HS-27A (cell line): ENCODE measurements at regions not wholly inside any gene's neighbourhood (a gene's known extent, or its start where the extent isn't known, plus 50 kb on each side); places are given as distances from the start of the nearest gene placed in this dataset.
A peak's percentile ranks its signal among the peaks of the same experiment; 100 is the strongest.
"Not testable (repeated sequence)": the region's sequence is repeated elsewhere in the genome, so short reads cannot be mapped to it uniquely, and the experiment has no call there.

Experiments
- DNase-seq: peaks from one replicate; pipeline ENCODE4 v3.0.0-alpha.2; 2012; ENCODE audit warnings: low read depth, missing footprints

DNA sequence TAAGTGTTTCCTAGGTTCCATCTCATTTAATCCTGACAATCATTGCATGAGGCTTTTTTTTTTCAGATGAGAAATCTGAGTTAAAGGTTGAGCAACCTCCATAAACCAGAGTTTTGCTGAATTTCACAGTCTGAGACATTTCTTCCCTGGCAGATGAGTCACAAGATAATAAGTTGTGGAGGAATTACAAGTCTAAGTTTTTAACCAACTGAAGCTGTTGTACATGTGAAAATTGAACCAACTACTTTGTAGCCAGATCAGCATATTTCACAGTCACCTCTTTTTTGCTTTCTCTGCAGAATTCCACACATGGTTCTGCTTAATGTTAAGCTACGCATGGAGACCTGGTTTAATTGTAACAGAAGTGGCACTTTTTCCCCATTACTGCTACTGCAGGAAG lies 765.6 kb downstream of the CDH11 start:
- DNase-seq, result peak; percentile 51

DNA sequence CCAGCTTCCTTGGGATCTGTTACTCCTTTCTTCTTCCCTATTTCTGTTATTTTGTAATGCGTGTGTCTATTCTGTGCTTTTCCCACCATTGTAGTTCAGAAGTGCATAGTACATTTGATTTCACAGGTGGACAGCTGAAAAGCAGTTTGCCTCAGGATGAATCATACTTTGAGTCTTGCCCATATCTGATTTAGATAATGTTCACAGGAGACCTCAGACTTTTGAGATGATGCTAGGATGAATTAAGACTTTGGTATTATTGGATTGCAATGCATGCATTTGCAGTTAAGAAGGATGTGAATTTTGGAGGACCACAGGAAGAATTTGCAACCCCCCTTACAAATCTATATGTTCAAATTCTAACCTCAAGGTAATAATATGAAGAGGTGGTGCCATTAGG lies 769.6 kb downstream of the CDH11 start:
- no peak for DNase-seq

DNA sequence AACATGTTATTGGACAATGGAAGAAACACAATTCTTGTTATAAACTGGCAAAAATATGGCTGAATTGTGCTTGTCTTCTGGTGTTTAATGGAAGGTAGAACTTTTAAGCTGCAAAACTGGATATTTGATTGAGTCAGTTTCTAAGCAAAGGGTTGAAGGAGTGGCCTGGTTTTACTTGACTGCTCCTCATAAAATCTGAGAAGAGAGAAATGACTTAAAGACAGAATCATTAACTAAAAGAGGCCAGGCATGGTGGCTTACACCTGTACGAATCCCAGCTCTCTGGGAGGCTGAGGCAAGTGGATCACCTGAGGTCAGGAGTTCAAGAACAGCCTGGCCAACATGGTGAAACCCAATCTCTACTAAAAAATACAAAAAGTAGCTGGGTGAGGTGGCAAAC lies 770.7 kb downstream of the CDH11 start:
- no peak for DNase-seq

DNA sequence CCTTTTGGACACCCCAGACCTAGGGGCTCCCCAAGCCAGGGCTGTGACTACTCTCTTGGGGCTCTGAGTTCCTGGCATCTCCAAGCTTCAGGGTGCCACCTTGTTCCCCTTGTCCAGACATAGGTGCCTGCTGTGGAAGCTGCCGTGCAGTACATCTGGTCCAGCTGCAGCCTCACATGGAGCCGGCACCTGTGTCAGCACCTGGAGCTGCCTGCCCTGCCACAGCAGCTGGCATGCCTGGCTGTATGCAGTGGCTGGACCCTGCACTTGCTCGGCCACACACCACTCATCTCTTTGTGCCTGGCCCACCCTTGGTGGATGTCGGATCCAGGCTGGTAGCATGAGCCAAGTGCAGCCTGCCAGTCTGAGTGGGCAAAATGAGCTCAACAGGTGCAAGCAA lies 775.8 kb downstream of the CDH11 start:
- DNase-seq, result no peak

DNA sequence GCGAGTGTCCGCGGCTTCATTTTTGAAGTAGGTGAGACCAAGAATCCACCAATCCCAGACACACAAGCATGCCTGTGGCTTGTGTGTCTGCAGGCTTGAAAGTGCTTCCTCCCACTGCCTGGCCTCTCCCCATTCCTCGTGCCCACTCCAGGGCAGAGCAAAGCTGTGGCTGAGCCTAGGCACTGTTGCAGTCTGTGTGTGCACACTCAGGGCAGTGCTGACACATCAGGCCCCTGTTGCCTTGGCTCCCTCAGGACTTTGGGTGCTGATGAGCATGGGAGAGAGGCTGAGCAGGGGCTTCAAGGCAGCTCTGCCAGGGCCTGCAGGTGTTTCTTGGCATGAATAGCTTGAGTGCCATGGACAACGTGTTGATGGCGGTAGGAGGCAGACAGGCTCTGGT lies 776.7 kb downstream of the CDH11 start:
- no peak for DNase-seq

DNA sequence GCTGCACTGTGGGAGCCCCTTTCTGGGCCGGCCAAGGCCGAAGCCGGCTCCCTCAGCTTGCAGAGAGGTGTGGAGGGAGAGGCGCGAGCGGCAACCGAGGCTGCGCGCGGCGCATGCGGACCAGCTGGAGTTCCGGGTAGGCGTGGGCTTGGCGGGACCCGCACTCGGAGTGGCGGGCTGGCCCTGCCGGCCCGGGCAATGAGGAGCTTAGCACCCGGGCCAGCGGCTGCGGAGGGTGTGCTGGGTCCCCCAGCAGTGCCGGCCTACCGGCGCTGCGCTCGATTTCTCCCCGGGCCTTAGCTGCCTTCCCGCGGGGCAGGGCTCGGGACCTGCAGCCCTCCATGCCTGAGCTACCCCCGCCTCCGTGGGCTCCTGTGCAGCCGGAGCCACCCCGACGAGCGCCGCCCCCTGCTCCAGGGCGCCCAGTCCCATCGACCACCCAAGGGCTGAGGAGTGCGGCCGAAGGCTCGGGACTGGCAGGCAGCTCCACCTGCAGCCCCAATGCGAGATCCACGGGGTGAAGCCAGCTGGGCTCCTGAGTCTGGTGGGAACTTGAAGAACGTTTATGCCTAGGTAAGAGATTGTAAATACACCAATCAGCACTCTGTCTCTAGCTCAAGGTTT lies 777.9 kb downstream of the CDH11 start:
- not testable (repeated sequence) for DNase-seq

GRCh38 chr16:64343061-64343819 lies 778.6 kb downstream of the CDH11 start:
- DNase-seq, result no peak

DNA sequence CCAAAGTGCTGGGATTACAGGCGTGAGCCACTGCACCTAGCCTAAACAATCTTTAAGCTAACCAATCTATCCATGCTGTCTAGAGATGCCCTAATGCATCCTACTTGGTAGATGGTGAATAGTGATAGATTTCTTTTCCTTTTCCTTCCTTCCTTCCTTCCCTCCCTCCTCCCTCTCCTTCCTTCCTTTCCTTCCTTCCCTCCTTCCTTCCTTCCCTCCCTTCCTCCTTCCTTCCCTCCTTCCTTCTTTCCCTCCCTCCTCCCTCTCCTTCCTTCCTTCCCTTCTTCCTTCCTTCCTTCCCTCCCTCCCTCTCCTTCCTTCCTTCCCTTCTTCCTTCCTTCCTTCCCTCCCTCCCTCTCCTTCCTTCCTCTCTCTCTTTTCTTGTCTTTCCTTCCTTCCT lies 780.5 kb downstream of the CDH11 start:
- DNase-seq, result not testable (repeated sequence)

GRCh38 chr16:64339052-64339770 lies 782.7 kb downstream of the CDH11 start:
- peak; percentile 64 for DNase-seq

- no peak for DNase-seq
These were observed 800.0 kb downstream of the CDH11 start for GRCh38 chr16:64321881-64322280.

- no peak for DNase-seq
These were observed 800.8 kb downstream of the CDH11 start for GRCh38 chr16:64321066-64321465.

GRCh38 chr16:64317601-64318000 lies 804.3 kb downstream of the CDH11 start:
- no peak for DNase-seq

DNA sequence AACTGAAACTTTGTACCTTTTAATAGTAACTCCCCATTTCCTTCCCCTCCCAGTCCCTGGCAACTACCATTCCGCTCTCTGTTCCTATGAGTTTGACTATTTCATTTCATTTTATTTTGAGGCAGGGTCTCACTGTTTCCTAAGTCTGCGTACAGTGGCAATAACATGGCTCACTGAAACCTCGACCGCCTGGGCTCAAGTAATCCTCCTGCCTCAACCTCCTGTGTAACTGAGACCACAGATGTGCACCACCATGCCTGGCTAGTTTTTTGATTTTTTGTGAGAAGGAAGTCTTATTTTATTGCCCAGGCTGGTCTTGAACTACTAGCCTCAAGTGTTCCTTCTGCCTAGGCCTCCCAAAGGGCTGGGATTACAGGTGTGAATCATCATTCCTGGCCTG lies 808.1 kb downstream of the CDH11 start:
- no peak for DNase-seq

GRCh38 chr16:64312980-64313379 lies 808.9 kb downstream of the CDH11 start:
- DNase-seq, result no peak

- no peak for DNase-seq
These were observed 809.6 kb downstream of the CDH11 start for GRCh38 chr16:64312292-64312691.

DNA sequence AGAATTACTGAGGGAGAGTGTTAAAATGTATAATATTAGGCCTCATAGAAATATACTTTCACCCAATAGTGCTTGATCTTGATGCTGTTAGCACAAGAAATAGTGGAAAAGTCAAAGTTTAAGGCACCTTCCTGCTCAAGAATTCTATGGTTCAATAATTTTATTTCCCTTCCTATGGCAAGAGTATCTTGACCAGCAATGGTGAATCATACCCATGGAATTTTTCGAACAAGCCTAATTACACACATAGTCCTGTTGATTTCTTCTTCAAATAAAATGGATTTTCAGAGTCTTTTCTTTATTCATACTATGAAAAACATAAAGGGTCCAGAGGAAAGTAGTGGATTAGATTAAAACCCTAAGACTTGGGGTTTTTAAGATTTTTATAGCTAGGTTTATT lies 810.6 kb downstream of the CDH11 start:
- peak; percentile 20 for DNase-seq

- no peak for DNase-seq
These were observed 812.3 kb downstream of the CDH11 start for GRCh38 chr16:64309398-64310110.

DNA sequence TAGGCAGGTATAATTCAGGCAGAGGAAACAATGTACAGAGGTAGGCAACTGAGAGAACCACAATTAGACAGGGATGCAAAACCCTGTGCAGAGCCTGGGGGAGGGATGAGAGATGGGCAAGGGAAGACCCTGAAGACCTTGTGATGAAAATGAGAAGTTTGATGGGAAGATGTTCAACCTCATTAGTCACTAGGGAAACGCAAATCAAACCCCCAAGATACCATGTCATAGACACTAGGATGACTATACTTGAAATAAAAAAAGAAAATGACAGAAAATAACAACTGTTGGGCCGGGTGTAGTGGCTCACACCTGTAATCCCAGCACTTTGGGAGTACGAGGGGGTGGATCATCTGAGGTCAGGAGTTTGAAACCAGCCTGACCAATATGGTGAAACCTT lies 813.1 kb downstream of the CDH11 start:
- DNase-seq, result no peak

DNA sequence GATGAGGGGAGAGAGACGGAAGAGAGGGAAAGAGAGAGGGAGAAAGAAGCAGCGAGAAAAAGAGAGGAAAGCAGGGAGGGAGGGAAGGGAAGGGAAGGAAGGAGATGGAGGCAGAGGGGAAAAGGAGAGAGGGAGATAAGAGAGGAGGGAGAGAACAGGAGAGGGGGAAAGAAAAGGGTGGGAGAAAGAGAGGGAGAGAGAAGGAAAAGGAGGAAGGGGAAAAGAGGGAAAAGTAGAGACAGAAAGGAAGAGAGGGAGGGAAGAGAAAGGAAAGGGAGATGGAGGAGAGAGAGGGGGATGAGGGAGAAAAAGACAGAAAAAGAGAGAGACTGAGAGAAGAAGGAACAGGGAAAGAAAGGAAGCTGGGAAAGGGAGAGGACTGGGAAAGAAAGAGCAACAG lies 814.4 kb downstream of the CDH11 start:
- DNase-seq, result no peak

DNA sequence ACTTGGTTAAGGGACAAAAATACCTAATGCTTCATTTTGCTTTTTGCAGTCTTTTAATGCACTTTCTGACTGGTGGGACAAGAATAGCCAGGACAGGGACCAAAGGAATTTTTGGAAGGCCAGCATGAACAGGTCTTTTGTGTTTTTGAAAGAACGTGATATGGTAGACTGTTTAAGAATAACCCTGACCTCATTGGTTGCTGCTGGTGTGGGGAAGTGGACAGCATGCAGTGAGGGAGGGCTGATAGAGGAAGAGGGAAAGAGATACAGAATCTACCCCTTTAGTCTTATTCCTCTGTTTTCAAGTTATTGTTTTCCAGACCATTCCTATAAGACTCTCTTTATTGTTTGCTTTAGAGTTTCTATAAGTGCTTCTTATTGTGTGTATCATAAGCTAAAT lies 816.2 kb downstream of the CDH11 start:
- no peak for DNase-seq

GRCh38 chr16:64304951-64305350 lies 816.9 kb downstream of the CDH11 start:
- no peak for DNase-seq

DNA sequence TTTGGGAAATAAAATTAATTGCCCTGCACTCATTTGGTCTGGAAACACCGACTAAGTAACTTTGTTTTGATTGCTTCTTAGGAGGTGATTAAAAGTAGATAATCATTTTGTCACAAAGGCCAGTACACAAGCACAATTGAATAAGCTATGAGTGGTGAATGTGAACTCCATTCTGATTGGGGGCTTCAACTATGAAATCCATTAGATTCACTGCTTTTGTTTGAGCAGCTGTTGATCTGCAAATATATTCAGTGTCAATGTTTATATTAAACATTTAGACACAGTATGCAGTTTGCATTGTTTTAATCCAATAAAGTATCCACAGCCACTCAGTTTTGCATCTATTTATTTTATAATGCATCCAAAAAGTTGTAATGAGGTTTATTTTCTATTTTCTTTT lies 817.5 kb downstream of the CDH11 start:
- DNase-seq, result no peak
